EH (cell line): ENCODE measurements at regions not wholly inside any gene's neighbourhood (a gene's known extent, or its start where the extent isn't known, plus 50 kb on each side); places are given as distances from the start of the nearest gene placed in this dataset.
A peak's percentile ranks its signal among the peaks of the same experiment; 100 is the strongest.

Source experiments
- DNase-seq: peaks from one replicate; pipeline ENCODE4 v3.0.0-alpha.2; 2015; ENCODE audit warnings: low read depth

- DNase-seq = no peak
Measured at GRCh38 chr13:29999492-30000369, 149.3 kb upstream of the UBL3 start.

- no peak for DNase-seq
Measured at GRCh38 chr13:29996316-29996715, 145.9 kb upstream of the UBL3 start.

GRCh38 chr13:29994911-29995595 is 144.6 kb upstream of the UBL3 start:
- DNase-seq = peak; percentile 33

- peak; percentile 90 for DNase-seq
Measured at GRCh38 chr13:29993716-29994488, 143.5 kb upstream of the UBL3 start.

- no peak for DNase-seq
Measured at GRCh38 chr13:29993196-29993595, 142.8 kb upstream of the UBL3 start.

GRCh38 chr13:29991343-29991742 is 140.9 kb upstream of the UBL3 start:
- peak; percentile 98 for DNase-seq

GRCh38 chr13:29987340-29987739 is 136.9 kb upstream of the UBL3 start:
- DNase-seq = no peak

GRCh38 chr13:29980339-29980738 is 129.9 kb upstream of the UBL3 start:
- no peak for DNase-seq

- DNase-seq = peak; percentile 16
Measured at GRCh38 chr13:29978211-29978610, 127.8 kb upstream of the UBL3 start.

GRCh38 chr13:29977476-29978120 is 127.2 kb upstream of the UBL3 start:
- DNase-seq = no peak

GRCh38 chr13:29976535-29976934 is 126.1 kb upstream of the UBL3 start:
- no peak for DNase-seq

- no peak for DNase-seq
Measured at GRCh38 chr13:29975283-29975682, 124.9 kb upstream of the UBL3 start.

- peak; percentile 90 for DNase-seq
Measured at GRCh38 chr13:29969286-29969685, 118.9 kb upstream of the UBL3 start.

GRCh38 chr13:29964181-29964845 is 113.9 kb upstream of the UBL3 start:
- DNase-seq = no peak

- DNase-seq = no peak
Measured at GRCh38 chr13:29963089-29963488, 112.7 kb upstream of the UBL3 start.

GRCh38 chr13:29961036-29961670 is 110.7 kb upstream of the UBL3 start:
- DNase-seq = no peak

- no peak for DNase-seq
Measured at GRCh38 chr13:29959603-29960002, 109.2 kb upstream of the UBL3 start.

- no peak for DNase-seq
Measured at GRCh38 chr13:29959086-29959485, 108.7 kb upstream of the UBL3 start.

GRCh38 chr13:29958476-29958875 is 108.1 kb upstream of the UBL3 start:
- DNase-seq = no peak

GRCh38 chr13:29957320-29957719 is 106.9 kb upstream of the UBL3 start:
- peak; percentile 9 for DNase-seq

- no peak for DNase-seq
Measured at GRCh38 chr13:29956853-29957252, 106.4 kb upstream of the UBL3 start.
